ENCODE measurements at regions not wholly inside any gene's neighbourhood (a gene's known extent, or its start where the extent isn't known, plus 50 kb on each side); places are given as distances from the start of the nearest gene placed in this dataset.

DNA sequence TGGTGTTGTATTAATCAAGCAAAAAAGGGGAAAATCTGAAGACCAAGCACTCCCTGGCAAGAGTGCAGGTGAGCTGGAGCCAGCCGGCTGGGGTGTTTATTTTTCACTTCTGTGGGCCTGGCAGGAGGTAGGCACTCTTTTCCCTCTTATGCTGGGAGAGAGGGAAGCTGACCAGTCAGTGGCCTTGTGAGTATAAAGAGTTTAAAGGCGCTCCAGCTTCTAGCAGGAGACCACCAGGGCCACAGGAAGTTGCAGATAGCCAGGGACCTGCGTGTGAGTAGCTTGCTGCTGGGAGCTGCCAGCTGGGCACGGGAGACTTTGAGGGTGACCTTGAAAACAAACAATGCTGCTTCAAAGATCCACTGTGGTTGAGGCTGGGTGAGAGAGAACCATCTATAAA lies 217.4 kb upstream of the PWP1 start:
- Histone ChIP-seq H3K9ac (ENCODE audit: low read depth in 2 of 2, low read length in 2 of 2) (no peak overlapping the region), H3K4me1 (no peaks in the 10 kb centered on the region), H3K27me3 (no peaks in the 10 kb centered on the region), H3K36me3 (no peaks in the 10 kb centered on the region), H3K4me3 (no peak overlapping the region), H3K27ac (no peak overlapping the region), H3K9me3 (no peaks in the 10 kb centered on the region)
- TF ChIP-seq, protein P1, sequence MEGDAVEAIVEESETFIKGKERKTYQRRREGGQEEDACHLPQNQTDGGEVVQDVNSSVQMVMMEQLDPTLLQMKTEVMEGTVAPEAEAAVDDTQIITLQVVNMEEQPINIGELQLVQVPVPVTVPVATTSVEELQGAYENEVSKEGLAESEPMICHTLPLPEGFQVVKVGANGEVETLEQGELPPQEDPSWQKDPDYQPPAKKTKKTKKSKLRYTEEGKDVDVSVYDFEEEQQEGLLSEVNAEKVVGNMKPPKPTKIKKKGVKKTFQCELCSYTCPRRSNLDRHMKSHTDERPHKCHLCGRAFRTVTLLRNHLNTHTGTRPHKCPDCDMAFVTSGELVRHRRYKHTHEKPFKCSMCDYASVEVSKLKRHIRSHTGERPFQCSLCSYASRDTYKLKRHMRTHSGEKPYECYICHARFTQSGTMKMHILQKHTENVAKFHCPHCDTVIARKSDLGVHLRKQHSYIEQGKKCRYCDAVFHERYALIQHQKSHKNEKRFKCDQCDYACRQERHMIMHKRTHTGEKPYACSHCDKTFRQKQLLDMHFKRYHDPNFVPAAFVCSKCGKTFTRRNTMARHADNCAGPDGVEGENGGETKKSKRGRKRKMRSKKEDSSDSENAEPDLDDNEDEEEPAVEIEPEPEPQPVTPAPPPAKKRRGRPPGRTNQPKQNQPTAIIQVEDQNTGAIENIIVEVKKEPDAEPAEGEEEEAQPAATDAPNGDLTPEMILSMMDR (IDR thresholded peaks at IDR 0.05), result no peak
- intact Hi-C loops (cut with DNase I), result no loop called here
- no peak for DNase-seq

DNA sequence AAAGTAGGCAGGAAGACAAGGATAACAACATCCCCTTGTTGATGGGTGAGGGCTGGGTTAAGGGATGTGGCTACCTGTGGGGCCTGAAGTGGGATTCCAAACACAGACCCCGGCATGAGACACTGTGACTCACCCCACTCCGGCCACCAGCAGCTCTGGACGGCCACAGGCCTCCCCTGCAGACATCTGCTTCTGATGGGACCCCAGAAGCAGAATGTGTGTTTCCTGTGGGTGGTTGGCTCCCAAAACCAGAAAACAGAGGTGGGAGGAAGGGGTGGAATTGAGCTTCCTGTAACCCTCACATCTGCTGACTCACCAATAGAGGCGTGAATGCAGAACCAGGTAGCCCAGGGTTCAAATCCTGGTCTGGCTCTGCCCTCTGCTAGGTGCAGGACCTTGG lies 216.6 kb upstream of the PWP1 start:
- intact Hi-C loops (cut with DNase I), result no loop called here
- Histone ChIP-seq H3K9ac (ENCODE audit: low read depth in 2 of 2, low read length in 2 of 2) (no peak overlapping the region), H3K27me3 (no peaks in the 10 kb centered on the region), H3K27ac (no peak overlapping the region), H3K4me1 (no peaks in the 10 kb centered on the region), H3K9me3 (no peaks in the 10 kb centered on the region), H3K36me3 (no peaks in the 10 kb centered on the region), H3K4me3 (no peak overlapping the region)
- TF ChIP-seq, protein P1 (IDR thresholded peaks at IDR 0.05), result no peak
- DNase-seq, result no peak

DNA sequence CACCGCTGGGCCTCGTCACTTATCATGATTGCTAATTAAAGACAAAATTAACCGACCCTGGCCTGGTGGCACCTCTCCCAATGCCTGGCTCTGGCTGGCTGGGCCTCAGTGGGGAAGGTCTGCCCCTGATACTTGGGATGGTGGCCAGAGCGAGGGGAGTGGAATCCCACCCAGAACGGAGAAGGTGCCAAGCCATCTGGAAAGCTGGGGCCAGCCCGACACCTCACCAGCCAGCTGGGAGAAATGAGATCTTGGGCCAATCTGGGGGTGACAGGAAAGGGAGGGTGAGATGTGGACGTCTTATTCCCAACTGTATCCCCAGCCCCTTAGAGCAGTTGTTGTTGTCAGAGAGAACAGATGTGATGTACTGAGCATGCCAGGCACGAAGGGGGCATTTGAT lies 215.0 kb upstream of the PWP1 start:
- H3K9ac ChIP-seq (ENCODE audit: low read depth in 2 of 2, low read length in 2 of 2), result no peak overlapping the region
- no peak for DNase-seq
- intact Hi-C loops (cut with DNase I), result no loop called here
- no peaks in the 10 kb centered on the region for H3K9me3 ChIP-seq
- H3K27ac ChIP-seq, result no peak overlapping the region
- TF ChIP-seq, protein P1 (IDR thresholded peaks at IDR 0.05), result no peak
- no peaks in the 10 kb centered on the region for H3K27me3 ChIP-seq
- H3K4me3 ChIP-seq, result no peak overlapping the region
- no peaks in the 10 kb centered on the region for H3K36me3 ChIP-seq
- no peaks in the 10 kb centered on the region for H3K4me1 ChIP-seq

DNA sequence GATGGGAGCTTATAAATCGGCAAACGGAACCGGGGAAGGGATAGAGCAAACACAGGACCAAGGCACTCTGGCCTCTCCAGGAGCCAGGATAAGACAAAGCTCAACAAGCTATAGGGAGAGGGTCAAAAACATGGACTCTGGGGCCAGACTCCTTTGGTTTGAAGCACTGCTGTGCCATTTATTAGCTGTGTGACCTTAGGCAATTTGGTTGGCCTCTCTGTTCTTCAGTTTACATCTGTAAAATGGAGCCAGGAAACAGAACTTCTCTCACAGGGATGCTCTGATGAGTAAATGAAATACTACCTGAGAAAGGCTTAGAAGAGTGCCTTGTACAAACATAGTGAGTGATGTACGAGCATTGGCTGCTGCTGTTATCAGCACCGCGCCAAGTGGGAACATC lies 213.3 kb upstream of the PWP1 start:
- no peak overlapping the region for H3K27ac ChIP-seq
- TF ChIP-seq, protein P1 (IDR thresholded peaks at IDR 0.05), result no peak
- H3K4me1 ChIP-seq, result no peaks in the 10 kb centered on the region
- no peak for DNase-seq
- H3K27me3 ChIP-seq, result no peaks in the 10 kb centered on the region
- intact Hi-C loops (cut with DNase I), result no loop called here
- no peak overlapping the region for H3K9ac ChIP-seq (ENCODE audit: low read depth in 2 of 2, low read length in 2 of 2)
- no peaks in the 10 kb centered on the region for H3K36me3 ChIP-seq
- no peaks in the 10 kb centered on the region for H3K9me3 ChIP-seq
- H3K4me3 ChIP-seq, result no peak overlapping the region

DNA sequence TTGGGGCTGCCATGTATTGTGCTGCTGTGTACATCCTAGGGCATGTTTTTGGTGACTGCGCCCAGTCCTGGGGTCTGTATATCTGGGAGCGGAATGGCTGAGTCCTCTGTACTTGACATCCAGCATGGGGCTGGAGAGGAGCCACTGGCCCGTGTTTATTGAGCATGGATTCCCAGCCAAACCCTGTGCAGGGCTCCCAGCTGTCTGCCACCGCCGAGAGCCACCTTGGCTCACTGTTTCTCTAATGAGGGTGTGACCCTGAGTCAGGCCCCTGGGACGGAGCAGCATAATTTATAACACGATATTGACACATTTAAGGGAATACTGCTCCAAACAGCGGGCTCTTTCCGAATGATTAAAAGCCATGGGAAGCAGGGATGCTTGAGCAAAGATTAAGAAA lies 211.5 kb upstream of the PWP1 start:
- DNase-seq, result no peak
- H3K36me3 ChIP-seq, result no peaks in the 10 kb centered on the region
- no peak overlapping the region for H3K4me3 ChIP-seq
- H3K27ac ChIP-seq, result no peak overlapping the region
- TF ChIP-seq, protein P1 (IDR thresholded peaks at IDR 0.05), result no peak
- no peaks in the 10 kb centered on the region for H3K27me3 ChIP-seq
- H3K4me1 ChIP-seq, result no peaks in the 10 kb centered on the region
- intact Hi-C loops (cut with DNase I), result no loop called here
- H3K9ac ChIP-seq (ENCODE audit: low read depth in 2 of 2, low read length in 2 of 2), result no peak overlapping the region
- no peaks in the 10 kb centered on the region for H3K9me3 ChIP-seq
